OCI-LY7 (cell line): ENCODE measurements at regions not wholly inside any gene's neighbourhood (a gene's known extent, or its start where the extent isn't known, plus 50 kb on each side); places are given as distances from the start of the nearest gene placed in this dataset.

Source experiments
- BruUV-seq: library from RNA; stranded (reverse); fragments of 400-500 nt; replicated peaks from 2 replicates; lab custom pipeline; 2021; lab: Mats Ljungman, UMichigan
- CTCF ChIA-PET: fragments of 300-600 bp; sonication (Branson Sonifier 250); formaldehyde crosslinking; loops from one replicate; lab custom pipeline; 2022; ENCODE audit warnings: antibody characterized with exemption; ENCODE audit not compliant: unreplicated experiment; lab: Charles Lee
- POLR2A ChIA-PET: fragments of 300-600 bp; sonication (Branson Sonifier 250); formaldehyde crosslinking; loops from one replicate; lab custom pipeline; 2022; ENCODE audit warnings: antibody characterized with exemption; lab: Charles Lee
- DNase-seq: peaks from one replicate; pipeline ENCODE4 v3.0.0-alpha.2; 2015; ENCODE audit warnings: low spot score
- H2AFZ ChIP-seq: fragments of 200-600 bp; sonication (generic), shearing (Covaris generic); 2 replicates; pipeline ENCODE4 v1.6.1; 2014; ENCODE audit warnings: mild to moderate bottlenecking, antibody characterized with exemption, low read length, moderate library complexity
- H3K27ac ChIP-seq: fragments of 200-600 bp; sonication (generic); 2 replicates; pipeline ENCODE4 v1.5.1; 2014; ENCODE audit warnings: mixed run types, low read depth, mild to moderate bottlenecking, moderate library complexity, low read length, inconsistent platforms; ENCODE audit not compliant: poor library complexity, severe bottlenecking
- H3K36me3 ChIP-seq: fragments of 200-600 bp; sonication (generic); 2 replicates; pipeline ENCODE4 v1.6.1; 2014; ENCODE audit warnings: mild to moderate bottlenecking, antibody characterized with exemption, low read length, moderate library complexity, mixed read lengths; ENCODE audit not compliant: insufficient read depth
- H3K4me1 ChIP-seq: fragments of 200-600 bp; sonication (generic); 2 replicates; pipeline ENCODE4 v1.5.1; 2014; ENCODE audit warnings: mild to moderate bottlenecking, low read length; ENCODE audit not compliant: insufficient read depth, poor library complexity, severe bottlenecking
- H3K4me2 ChIP-seq: fragments of 200-600 bp; sonication (generic); 2 replicates; pipeline ENCODE4 v1.6.1; 2014; ENCODE audit warnings: mild to moderate bottlenecking, low read length
- H3K4me3 ChIP-seq: fragments of 200-600 bp; sonication (generic); 2 replicates; pipeline ENCODE4 v1.5.1; 2014; ENCODE audit warnings: mild to moderate bottlenecking, low read depth, low read length; ENCODE audit not compliant: poor library complexity, severe bottlenecking
- H3K79me2 ChIP-seq: fragments of 200-600 bp; sonication (generic); 2 replicates; pipeline ENCODE4 v1.6.1; 2016; ENCODE audit warnings: low read depth, mild to moderate bottlenecking, low read length, moderate library complexity, mixed read lengths; ENCODE audit not compliant: insufficient read depth
- H3K9me2 ChIP-seq: fragments of 200-600 bp; sonication (generic); 2 replicates; pipeline ENCODE4 v1.6.1; 2016; ENCODE audit warnings: mild to moderate bottlenecking, low read length, mixed read lengths; ENCODE audit not compliant: insufficient read depth
- H3K9me3 ChIP-seq: fragments of 200-600 bp; sonication (generic); 2 replicates; pipeline ENCODE4 v1.6.1; 2014; ENCODE audit warnings: mild to moderate bottlenecking, mixed run types, low read length, mixed read lengths
- H4K20me1 ChIP-seq: fragments of 200-600 bp; sonication (generic); 2 replicates; pipeline ENCODE4 v1.6.1; 2014; ENCODE audit warnings: mild to moderate bottlenecking, antibody characterized with exemption, low read length, moderate library complexity, mixed read lengths; ENCODE audit not compliant: insufficient read depth
- EZH2phosphoT487 ChIP-seq: fragments of 200-600 bp; sonication (generic); IDR thresholded peaks from 2 replicates; pipeline ENCODE4 v1.6.1; 2018; ENCODE audit warnings: low read depth, borderline replicate concordance, mild to moderate bottlenecking, mixed run types, antibody characterized with exemption, low read length, moderate library complexity, mixed read lengths
- intact Hi-C: fragments of 100-400 bp; cut with micrococcal nuclease; formaldehyde crosslinking; loops from one replicate; pipeline ENCODE4 v1.10.0; 2022; ENCODE audit not compliant: unreplicated experiment
- TF ChIP-seq, protein P1 (sequence below): fragments of 200-600 bp; sonication (generic); conservative IDR thresholded peaks from 2 replicates; pipeline ENCODE4 v1.5.1; 2014; ENCODE audit warnings: mild to moderate bottlenecking, antibody characterized with exemption, low read length, moderate library complexity, mixed read lengths

DNA sequence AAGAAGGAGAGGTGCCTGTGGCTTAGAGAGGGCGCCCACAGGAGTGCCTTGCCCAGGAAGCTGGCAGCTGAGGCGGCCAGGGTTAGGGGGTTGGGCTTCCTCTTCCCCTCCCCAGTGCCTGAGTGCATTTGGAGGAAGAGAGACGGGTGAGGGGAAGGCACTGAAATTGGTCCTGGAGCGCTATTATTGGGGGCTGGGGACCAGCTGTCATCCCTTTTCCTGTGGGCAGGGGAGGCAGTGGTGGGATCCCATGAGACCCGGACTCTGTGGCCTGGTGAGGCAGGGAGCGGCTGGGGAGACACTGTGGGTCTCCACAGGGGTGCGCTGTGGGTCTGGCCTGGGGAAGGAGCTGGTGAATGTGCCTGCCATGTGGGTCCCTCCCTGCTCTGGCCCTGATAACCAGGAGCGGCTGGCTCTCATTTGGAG lies 259.7 kb downstream of the SEC14L1 start:
- H3K79me2 ChIP-seq: peaks cover 18% of the 10 kb centered on the region; the same call in 1 of the 2 replicates
- CTCF ChIA-PET: interaction anchor here (0.5 to 2.6 kb wide), 20 partner anchors 9 to 218 kb away, joined by 3 to 33 read pairs (median 4); no protein-coding TSS in a partner anchor
- H3K4me1 ChIP-seq: peaks cover 63% of the 10 kb centered on the region
- peak overlapping the region; percentile 62; the same call in 1 of the 2 replicates for H2AFZ ChIP-seq
- H3K4me2 ChIP-seq: peak overlapping the region; percentile 61
- H3K9me2 ChIP-seq: no peaks in the 10 kb centered on the region
- peaks cover 5% of the 10 kb centered on the region; the same call in 1 of the 2 replicates for H3K36me3 ChIP-seq
- intact Hi-C loops: loop anchor here (1.0 to 10.0 kb wide), 5 partner anchors 29 to 256 kb away; partner anchors contain the start of gene SEC14L1
- no TSS peak for BruUV-seq
- no peaks in the 10 kb centered on the region for H4K20me1 ChIP-seq
- H3K4me3 ChIP-seq: peak overlapping the region; percentile 30
- H3K9me3 ChIP-seq: no peaks in the 10 kb centered on the region
- DNase-seq: peak; percentile 91
- peak overlapping the region; percentile 62 for H3K27ac ChIP-seq
- TF ChIP-seq EZH2phosphoT487: no peak
- TF ChIP-seq, protein P1, sequence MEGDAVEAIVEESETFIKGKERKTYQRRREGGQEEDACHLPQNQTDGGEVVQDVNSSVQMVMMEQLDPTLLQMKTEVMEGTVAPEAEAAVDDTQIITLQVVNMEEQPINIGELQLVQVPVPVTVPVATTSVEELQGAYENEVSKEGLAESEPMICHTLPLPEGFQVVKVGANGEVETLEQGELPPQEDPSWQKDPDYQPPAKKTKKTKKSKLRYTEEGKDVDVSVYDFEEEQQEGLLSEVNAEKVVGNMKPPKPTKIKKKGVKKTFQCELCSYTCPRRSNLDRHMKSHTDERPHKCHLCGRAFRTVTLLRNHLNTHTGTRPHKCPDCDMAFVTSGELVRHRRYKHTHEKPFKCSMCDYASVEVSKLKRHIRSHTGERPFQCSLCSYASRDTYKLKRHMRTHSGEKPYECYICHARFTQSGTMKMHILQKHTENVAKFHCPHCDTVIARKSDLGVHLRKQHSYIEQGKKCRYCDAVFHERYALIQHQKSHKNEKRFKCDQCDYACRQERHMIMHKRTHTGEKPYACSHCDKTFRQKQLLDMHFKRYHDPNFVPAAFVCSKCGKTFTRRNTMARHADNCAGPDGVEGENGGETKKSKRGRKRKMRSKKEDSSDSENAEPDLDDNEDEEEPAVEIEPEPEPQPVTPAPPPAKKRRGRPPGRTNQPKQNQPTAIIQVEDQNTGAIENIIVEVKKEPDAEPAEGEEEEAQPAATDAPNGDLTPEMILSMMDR: peak; percentile 99
- POLR2A ChIA-PET: interaction anchor here (0.8 to 3.2 kb wide), 15 partner anchors 10 to 94 kb away, joined by 3 to 16 read pairs (median 4); no protein-coding TSS in a partner anchor

DNA sequence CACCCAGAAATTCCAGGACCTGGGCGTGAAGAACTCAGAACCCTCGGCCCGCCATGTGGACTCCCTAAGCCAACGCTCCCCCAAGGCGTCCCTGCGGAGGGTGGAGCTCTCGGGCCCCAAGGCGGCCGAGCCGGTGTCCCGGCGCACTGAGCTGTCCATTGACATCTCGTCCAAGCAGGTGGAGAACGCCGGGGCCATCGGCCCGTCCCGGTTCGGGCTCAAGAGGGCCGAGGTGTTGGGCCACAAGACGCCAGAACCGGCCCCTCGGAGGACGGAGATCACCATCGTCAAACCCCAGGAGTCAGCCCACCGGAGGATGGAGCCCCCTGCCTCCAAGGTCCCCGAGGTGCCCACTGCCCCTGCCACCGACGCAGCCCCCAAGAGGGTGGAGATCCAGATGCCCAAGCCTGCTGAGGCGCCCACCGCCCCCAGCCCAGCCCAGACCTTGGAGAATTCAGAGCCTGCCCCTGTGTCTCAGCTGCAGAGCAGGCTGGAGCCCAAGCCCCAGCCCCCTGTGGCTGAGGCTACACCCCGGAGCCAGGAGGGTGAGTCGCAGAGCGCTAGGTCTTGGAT lies 261.5 kb downstream of the SEC14L1 start:
- no peak for TF ChIP-seq EZH2phosphoT487
- TF ChIP-seq, protein P1: no peak
- H3K9me2 ChIP-seq: no peaks in the 10 kb centered on the region
- H3K4me1 ChIP-seq: peaks cover 81% of the 10 kb centered on the region
- H3K79me2 ChIP-seq: peaks cover 25% of the 10 kb centered on the region; the same call in 1 of the 2 replicates
- ChIA-PET POLR2A (interaction anchor here (1.0 to 3.2 kb wide), 4 partner anchors 25 to 51 kb away, joined by 3 to 16 read pairs (median 5); no protein-coding TSS in a partner anchor), CTCF (no interaction called here)
- H3K9me3 ChIP-seq: no peaks in the 10 kb centered on the region
- no TSS peak for BruUV-seq
- DNase-seq: no peak
- H2AFZ ChIP-seq: no peak overlapping the region
- peaks cover 5% of the 10 kb centered on the region; the same call in 1 of the 2 replicates for H3K36me3 ChIP-seq
- H4K20me1 ChIP-seq: no peaks in the 10 kb centered on the region
- intact Hi-C loops: loop anchor here (10.0 kb wide), 1 partner anchor 257 kb away; the partner anchor contains the start of gene SEC14L1
- H3K4me3 ChIP-seq: no peak overlapping the region
- H3K27ac ChIP-seq: peak overlapping the region; percentile 90
- no peak overlapping the region for H3K4me2 ChIP-seq
